ENCODE measurements at regions not wholly inside any gene's neighbourhood (a gene's known extent, or its start where the extent isn't known, plus 50 kb on each side); places are given as distances from the start of the nearest gene placed in this dataset.

GRCh38 chr4:187547316-187547715, 448.3 kb upstream of the ZFP42 start (continued):
- TF ChIP-seq, protein P1, sequence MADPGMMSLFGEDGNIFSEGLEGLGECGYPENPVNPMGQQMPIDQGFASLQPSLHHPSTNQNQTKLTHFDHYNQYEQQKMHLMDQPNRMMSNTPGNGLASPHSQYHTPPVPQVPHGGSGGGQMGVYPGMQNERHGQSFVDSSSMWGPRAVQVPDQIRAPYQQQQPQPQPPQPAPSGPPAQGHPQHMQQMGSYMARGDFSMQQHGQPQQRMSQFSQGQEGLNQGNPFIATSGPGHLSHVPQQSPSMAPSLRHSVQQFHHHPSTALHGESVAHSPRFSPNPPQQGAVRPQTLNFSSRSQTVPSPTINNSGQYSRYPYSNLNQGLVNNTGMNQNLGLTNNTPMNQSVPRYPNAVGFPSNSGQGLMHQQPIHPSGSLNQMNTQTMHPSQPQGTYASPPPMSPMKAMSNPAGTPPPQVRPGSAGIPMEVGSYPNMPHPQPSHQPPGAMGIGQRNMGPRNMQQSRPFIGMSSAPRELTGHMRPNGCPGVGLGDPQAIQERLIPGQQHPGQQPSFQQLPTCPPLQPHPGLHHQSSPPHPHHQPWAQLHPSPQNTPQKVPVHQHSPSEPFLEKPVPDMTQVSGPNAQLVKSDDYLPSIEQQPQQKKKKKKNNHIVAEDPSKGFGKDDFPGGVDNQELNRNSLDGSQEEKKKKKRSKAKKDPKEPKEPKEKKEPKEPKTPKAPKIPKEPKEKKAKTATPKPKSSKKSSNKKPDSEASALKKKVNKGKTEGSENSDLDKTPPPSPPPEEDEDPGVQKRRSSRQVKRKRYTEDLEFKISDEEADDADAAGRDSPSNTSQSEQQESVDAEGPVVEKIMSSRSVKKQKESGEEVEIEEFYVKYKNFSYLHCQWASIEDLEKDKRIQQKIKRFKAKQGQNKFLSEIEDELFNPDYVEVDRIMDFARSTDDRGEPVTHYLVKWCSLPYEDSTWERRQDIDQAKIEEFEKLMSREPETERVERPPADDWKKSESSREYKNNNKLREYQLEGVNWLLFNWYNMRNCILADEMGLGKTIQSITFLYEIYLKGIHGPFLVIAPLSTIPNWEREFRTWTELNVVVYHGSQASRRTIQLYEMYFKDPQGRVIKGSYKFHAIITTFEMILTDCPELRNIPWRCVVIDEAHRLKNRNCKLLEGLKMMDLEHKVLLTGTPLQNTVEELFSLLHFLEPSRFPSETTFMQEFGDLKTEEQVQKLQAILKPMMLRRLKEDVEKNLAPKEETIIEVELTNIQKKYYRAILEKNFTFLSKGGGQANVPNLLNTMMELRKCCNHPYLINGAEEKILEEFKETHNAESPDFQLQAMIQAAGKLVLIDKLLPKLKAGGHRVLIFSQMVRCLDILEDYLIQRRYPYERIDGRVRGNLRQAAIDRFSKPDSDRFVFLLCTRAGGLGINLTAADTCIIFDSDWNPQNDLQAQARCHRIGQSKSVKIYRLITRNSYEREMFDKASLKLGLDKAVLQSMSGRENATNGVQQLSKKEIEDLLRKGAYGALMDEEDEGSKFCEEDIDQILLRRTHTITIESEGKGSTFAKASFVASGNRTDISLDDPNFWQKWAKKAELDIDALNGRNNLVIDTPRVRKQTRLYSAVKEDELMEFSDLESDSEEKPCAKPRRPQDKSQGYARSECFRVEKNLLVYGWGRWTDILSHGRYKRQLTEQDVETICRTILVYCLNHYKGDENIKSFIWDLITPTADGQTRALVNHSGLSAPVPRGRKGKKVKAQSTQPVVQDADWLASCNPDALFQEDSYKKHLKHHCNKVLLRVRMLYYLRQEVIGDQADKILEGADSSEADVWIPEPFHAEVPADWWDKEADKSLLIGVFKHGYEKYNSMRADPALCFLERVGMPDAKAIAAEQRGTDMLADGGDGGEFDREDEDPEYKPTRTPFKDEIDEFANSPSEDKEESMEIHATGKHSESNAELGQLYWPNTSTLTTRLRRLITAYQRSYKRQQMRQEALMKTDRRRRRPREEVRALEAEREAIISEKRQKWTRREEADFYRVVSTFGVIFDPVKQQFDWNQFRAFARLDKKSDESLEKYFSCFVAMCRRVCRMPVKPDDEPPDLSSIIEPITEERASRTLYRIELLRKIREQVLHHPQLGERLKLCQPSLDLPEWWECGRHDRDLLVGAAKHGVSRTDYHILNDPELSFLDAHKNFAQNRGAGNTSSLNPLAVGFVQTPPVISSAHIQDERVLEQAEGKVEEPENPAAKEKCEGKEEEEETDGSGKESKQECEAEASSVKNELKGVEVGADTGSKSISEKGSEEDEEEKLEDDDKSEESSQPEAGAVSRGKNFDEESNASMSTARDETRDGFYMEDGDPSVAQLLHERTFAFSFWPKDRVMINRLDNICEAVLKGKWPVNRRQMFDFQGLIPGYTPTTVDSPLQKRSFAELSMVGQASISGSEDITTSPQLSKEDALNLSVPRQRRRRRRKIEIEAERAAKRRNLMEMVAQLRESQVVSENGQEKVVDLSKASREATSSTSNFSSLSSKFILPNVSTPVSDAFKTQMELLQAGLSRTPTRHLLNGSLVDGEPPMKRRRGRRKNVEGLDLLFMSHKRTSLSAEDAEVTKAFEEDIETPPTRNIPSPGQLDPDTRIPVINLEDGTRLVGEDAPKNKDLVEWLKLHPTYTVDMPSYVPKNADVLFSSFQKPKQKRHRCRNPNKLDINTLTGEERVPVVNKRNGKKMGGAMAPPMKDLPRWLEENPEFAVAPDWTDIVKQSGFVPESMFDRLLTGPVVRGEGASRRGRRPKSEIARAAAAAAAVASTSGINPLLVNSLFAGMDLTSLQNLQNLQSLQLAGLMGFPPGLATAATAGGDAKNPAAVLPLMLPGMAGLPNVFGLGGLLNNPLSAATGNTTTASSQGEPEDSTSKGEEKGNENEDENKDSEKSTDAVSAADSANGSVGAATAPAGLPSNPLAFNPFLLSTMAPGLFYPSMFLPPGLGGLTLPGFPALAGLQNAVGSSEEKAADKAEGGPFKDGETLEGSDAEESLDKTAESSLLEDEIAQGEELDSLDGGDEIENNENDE (IDR thresholded peaks at IDR 0.05; ENCODE audit: insufficient replicate concordance, low read length) = no peak

Data from H1 (cell line).